HG03432 (cell line): ENCODE measurements at regions not wholly inside any gene's neighbourhood (a gene's known extent, or its start where the extent isn't known, plus 50 kb on each side); places are given as distances from the start of the nearest gene placed in this dataset.

Experiments
- ATAC-seq: cut with Tn5 transposase; IDR thresholded peaks from one replicate; pipeline ENCODE4 v1.9.1; 2021; ENCODE audit warnings: mild to moderate bottlenecking, moderate library complexity; ENCODE audit not compliant: unreplicated experiment

DNA sequence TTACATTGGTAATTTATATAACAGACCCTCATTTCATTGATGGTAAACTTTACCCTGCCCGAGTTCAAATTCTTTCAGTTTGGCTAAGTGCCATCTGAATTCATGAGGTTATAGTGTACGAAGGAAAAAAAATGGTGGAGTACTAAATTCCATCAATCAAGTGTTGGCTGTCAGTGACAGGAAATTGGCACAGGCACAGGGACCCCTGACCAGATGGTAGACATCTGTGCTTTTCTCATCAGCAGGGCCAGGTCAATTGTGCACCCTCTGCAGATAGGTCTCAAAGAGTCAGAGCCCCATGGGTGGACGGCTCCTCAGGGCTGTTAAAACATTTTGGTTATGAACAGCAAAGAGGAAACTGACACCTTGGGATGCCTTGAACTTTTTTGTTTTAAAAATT lies 439.2 kb downstream of the SETBP1 start:
- ATAC-seq, result no peak

DNA sequence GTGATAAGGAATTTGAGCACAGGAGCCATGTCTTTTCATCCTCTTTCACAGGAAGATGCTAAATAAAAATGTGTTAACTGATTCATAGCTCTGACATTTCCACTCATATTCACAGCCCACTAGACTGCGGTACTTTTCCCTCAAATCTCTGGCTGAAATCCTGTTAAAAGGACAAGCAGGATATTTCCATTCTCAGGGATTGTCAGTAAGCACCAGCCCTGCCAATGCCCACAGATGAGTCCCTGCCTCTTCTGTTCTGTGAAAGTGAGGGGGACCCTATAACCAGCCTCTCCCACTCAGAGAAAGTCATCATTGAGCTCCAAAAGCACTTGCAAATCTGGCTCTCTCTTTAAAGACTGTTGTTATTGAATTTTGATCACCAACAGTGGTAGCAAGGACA lies 440.5 kb downstream of the SETBP1 start:
- no peak for ATAC-seq

DNA sequence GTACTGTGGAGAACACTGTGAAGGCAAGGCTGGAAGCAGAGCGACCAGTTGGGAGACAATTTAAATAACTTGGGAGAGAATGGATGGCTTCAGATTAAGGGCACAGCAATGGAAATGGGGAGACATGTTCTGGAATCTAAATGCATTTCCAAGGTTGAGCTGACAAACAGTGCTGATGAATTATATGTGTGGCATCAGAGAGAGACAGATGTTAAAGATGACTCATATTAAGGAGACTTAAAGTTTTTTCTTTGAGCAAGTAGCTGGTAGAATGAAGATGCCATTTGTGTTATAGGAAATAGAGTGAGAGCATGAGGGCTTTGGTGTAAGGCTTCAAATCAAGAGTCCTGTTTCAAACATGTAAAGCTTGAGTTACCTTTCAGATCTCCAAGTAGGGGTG lies 441.8 kb downstream of the SETBP1 start:
- no peak for ATAC-seq

DNA sequence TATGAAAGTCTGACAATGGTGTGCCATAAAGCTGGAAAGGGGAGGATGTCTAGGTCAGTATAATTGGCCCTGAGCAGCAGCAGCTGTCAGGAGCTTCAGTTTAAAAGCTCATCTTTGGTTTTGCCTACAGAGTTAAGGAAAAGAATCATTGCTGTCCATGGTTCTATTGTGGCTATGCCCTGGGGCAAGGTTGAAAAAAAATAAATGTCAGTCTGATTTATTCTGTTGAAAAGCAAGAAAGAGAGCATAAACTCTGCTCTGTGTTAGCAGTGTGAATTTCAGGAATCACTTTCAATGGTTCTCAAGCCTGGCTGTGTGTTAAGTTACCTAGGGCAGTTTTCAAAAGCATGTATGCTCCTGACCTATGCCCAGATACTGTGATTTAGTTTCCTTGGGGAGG lies 446.7 kb downstream of the SETBP1 start:
- ATAC-seq, result no peak

DNA sequence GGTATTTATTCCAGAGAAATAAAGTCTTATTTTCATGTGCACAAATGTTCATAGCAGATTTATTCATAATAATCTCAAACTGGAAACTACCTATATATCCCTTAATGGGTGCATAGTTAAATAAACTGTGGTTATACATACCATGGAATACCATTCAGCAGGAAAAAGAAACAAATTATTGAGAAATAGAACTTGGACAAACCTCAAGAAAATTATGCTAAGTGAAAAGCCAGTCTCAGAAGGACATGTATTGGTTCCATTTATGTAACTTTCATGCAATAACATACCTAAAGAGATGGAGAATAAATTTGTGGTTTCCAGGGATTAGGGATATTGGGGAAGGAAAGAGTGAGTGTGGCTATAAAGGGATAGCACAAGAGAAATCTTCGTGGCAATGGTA lies 452.6 kb downstream of the SETBP1 start:
- no peak for ATAC-seq

DNA sequence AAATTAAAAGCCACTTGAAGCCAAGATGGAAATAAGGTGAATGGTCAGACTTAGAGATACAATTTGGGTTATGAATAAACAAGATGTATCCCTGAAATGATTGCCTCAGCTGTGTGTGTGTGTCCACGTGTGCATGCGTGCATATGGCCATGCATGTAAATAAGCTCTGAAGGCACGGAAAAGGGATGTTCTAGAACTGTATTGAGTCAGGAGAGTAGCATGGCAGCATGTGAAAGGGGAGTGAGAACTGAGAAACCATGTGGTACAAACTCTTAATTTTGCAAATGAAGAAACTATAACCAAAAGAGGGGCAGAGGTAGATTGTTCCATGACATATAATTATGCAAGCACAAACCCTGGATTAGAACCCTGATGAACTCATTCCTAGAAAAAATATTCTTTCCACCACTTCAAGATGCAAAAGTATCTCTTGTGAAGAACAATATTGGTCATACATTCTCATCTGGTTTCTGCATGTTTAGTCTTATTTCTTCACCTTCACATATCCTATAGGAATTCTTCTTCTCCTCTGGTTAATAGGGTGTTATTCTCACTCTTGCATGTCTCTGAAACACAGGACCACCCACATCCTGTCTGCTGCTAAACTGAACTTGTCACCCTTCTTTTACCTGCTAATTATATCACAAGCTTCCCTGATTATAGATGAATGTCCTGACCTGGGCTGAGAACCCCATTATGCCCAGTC lies 455.8 kb downstream of the SETBP1 start:
- peak; percentile 67 for ATAC-seq

DNA sequence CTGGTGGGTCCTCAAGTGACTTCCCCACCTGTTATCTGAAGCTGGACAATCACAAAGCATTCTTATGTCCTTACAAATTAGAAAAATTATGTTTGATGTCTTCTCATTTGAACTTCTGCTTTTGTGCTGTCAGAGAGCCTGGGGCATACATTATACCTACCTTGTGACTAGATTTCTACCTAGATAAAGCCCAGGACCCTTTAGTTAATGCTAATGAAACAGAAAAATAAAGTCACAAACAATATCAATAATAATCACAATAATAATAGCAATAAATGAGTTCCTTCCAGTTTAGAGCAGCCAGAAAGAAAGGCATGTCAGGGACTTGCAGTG lies 456.4 kb downstream of the SETBP1 start:
- peak; percentile 36 for ATAC-seq

DNA sequence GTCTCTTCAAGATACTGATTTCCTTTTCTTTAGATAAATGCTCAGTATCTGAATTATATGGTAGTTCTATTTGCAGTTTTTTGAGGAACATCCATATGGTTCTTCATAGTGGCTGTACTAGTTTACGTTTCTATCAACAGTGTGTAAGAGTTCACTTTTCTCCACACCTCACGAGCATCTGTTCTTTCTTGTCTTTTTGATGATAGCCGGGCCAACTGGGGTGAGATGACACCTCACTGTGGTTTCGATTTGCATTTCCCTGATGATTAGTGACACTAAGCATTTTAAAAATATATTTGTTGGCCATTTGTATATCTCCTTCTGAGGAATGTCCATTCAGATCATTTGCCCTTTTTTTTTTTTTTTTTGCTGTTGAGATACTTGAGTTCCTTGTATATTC lies 458.8 kb downstream of the SETBP1 start:
- no peak for ATAC-seq

DNA sequence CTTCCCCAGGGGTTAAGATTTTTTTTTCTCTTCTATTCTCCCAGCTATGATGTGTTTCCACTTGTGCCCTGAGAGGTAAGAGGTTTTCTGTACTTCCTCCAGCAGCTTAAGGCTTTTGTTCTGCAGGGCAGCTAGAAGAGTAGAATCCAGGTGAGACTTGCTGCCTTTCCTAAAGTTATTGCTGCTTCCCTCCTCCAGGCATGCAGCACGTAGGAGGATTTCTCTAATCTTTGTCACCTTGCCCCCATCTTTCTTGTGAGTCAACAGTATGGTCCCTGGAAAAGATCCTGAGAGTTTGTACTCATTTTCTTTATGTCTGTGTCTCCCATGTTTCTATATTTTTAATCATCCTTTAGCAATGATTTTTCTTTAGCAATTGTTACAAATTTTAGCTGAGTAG lies 462.2 kb downstream of the SETBP1 start:
- ATAC-seq, result no peak

DNA sequence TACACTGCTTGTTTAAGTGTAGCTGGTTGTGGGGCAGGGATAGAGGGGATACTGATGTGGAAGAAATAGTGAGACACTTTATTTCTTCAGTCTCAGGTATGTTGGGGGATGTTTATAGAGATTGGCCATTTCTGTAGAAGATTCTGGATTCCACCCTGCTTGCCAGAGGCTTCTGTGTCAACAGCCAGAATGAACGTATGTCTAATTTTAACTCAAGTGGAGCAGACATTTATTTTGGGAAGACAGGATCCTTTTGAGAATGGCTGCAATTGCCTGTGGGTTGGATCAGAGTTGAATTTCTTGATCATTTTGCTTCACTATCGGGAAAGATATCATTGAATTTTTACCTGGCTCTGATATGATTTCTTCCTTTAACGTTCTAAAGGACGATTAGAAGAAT lies 465.6 kb upstream of the SLC14A2 start:
- ATAC-seq, result no peak

DNA sequence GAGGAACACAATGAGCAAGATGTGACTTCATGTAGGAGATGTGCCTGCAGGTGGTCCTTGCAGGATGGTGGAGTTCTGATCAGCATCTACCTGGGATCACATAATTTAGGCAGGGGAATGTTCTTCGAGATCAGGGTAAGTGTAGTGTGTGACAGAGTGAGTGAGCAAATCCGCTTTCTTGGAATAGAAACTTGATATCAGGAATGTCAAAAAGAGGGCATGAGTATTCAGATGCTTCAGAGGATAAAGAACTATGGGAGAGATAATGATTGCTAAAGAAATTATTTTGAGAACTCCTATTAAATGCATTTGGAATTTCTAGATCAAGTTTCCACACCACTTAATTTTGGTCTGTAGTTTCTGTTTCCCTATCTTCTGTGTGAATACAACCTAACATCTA lies 463.6 kb upstream of the SLC14A2 start:
- ATAC-seq, result no peak

DNA sequence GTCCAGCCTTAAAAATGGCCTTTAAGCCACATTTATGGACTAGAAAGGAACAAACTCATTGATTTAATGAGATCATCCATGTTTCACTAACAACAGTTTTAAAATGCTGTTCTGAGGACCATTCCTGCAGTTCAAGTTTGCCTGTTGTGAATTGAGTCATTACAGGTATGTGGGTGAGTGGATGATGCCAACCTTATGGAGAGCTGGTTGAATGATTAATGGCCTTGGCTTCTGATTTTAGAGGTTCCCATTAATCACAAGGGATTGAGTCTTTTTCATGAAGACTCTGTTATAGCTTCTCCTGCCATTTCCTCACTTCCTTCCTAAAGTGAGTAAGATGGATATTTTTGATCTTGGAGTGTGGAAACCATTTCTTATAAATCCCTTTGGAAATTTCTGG lies 459.8 kb upstream of the SLC14A2 start:
- ATAC-seq, result no peak

DNA sequence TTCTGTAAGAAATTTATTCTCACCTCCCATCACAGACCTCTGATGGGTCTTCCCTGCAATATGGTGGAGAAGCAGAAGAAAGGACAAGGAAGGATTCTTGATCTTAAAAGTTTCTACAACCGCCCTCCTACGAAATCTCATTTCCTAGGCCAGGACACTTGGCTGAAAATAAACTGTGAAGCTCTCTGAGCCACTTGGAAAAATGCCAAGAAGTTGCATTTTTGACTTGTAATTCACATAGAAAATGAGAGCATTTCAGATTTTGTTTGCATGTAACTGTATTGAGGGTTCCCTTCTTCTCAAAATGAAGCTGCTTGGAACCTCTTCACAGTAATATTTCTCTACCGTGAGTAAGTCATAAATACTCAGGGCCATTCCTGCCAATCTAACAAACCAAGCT lies 458.3 kb upstream of the SLC14A2 start:
- ATAC-seq, result no peak

DNA sequence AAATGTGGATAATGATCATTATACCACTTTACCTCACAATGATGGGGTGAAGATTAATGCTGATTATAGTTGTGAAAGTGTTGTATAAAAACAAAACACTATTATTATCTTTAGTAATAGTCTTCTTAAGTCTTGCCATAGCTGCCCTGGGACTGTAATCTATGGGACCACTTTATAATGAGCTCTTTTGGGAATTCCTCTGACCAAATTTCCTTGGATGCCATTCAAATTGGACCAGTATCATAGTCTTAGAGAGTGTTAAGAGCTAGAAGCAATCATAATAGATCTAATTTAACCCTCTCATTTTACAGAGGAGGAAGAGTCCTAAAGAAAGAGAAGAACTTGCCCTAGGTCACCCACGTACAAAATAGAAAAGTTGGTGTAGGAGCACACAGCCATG lies 457.7 kb upstream of the SLC14A2 start:
- ATAC-seq, result no peak

DNA sequence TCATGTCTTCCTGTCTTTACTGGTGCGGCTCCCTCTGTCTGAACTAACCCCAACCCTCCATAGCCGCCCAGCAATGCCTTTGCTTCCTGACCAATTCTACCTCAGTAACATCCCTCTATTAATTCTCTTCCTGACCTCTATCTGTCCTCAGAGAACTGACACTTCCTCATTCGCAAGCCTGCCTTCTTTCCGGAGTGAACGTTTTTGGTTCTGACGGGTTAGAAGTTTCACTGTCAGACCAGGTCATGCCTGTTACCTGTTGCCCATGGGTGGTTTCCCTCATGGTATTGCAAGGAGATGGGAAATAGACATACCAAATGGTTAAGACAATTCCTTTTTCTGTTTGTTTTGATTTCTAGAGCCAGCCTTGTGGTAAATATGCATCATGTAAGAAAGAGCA lies 453.4 kb upstream of the SLC14A2 start:
- ATAC-seq, result peak; percentile 88

DNA sequence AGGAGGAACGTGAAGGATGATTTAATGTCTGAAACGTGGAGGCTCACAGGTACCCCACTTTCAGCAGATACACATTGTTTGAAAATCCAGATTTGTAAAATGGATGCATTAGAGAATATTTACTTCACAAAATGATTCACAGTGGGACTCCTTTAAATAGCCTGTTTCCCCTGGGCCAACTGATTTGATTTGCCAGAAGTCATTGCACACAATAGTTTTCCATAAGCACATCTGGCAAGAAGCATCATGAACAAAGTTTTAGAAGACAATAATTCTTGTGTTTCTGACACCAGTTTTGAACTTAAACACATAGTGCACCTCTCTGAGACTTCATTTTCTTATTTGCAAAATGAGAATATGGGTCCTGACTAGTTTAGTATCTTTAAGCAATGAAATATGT lies 451.4 kb upstream of the SLC14A2 start:
- ATAC-seq, result no peak

DNA sequence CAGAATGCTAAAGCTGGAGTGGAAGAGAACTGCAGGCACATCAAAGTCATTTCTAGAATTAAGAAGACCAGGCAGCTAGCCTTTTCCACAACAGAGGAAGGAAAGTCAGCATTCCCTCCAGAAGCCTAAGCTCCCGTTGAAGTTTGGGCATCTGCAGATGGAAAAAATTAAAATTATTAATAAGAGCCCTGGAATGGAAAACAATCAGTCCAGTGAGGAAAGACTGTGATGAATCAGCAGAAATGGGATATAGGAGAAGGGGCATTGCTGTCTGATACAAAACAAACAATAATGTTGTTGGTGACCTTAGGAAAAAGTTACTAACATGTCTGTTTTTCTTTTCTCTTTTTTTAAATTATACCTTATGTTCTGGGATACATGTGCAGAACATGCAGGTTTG lies 450.7 kb upstream of the SLC14A2 start:
- no peak for ATAC-seq

DNA sequence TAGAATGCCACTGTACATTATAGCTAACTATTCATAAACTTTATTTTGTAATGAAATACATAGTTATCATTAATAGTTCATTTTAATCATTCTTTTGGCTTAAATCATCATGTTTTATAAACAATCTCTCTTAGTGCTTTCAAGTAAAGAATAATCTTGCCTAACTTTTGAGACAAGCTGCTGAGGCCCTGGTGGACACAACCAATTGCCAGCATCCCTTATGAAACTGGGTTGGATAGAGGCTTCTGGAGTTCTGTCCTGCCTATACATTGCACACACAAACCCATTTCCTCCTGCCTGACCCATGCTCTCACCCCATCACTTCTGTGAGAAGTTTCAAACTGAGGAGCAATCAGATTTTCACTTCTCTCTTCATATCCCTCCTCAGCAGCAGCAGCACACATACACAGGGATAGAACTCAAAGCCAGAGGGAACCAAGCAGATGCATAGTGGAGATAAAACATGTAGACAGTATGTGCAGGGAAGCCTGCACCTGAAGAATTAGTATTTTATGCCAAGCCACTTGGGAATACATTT lies 450.0 kb upstream of the SLC14A2 start:
- ATAC-seq, result no peak

DNA sequence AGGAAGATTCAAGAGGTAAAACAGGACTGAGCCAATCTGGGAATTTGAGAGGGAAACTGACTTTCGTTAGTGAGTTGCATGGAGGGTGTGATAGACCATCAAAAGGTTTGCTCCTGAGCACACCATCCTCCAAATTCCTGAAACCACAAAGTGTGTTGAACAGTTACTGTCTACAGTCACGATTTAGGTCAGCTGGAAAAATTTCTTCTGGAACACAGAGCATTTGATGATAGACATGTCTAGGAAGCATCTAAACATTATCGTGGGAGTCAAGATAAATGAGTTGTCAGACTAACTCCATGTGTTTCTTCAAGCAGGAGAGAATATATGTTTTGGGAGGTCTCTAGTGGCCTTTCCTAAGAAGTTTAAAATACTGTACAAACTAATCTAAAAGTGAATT lies 449.4 kb upstream of the SLC14A2 start:
- ATAC-seq, result no peak

DNA sequence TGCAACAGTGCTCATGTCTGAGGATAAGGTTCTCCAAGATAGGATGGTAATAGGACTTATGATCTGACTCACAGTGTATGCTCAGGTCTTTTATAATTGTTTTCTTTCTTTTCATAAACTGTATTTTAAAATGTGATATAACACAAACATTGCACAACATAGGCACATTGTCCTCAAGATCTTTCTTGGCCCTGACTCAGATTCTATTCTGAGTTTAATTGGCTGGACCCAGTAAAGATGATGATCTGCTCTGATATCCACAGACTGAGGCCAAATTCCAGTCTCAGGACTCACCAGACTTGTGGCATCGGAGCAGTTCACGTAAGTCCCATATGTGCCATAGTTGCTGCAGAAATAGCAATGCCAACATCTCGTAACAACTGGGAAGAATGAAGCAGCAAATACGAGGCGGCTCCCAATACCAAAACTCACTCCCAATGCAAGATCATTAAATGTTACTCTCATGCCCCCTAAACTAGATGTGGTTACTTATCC lies 448.9 kb upstream of the SLC14A2 start:
- no peak for ATAC-seq

DNA sequence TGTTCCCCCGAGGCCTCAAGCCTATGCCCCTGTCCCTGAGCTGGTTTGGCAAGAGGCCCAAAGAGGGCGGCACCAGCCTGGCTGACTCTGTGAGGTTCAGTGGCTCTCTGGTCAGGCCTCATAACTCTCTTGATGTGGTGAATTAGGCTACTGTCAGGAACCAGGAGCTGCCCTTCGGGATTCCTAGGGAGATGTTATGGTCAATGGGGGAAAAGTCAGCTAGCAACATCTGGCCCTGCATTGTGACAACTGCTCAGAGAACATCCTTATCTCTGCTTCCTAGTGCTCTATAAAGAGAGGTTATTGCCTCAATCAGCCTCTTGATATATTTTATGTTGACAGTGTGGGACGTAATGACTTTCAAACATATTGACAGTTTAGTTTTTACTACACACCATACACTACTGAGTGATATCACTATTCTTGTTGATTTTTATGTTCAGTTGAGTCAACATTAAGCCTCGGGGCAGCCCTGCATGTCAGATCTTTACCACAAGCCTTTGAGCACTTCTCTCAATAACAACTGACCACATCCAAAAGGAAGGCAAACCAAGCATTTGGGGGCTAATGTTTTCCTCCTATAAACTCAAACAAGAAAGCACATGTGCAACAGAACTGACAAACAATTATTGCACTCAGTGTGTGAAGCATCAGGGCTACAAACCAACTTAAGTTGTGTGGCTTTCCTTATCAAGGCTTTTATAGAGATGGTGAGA lies 448.3 kb upstream of the SLC14A2 start:
- ATAC-seq, result no peak

DNA sequence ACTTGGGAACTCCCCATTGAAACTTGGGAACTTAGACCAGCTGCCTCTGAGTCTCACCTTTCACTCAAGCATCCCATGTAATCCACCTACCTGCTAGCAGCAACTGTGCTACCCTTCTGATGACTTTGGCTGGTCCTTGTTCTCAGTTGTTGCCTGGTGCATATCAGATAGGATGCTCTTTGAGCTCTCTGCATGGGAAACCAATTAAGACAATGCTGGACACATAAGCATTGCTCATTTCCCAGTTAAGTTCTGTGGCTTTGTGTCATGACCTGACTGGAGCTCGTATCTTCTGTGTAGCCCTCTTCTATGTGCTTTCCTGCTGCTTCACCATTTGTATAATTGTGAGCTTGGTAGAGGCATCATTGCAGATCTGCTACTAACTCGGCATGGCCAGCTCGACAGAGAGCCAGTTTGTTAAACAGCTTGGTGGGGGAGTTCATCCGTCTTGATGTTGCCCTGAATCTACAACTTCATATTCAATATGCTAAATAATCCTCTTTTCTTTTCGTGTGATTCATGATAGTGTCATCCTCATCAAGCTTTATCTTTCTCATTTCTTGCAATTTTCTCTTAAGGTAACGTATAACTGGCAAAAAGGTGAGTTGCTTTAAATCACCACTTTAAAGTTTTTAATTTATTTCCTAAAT lies 447.5 kb upstream of the SLC14A2 start:
- no peak for ATAC-seq
